Endodermal cell (in vitro differentiated cells): ENCODE measurements at regions not wholly inside any gene's neighbourhood (a gene's known extent, or its start where the extent isn't known, plus 50 kb on each side); places are given as distances from the start of the nearest gene placed in this dataset.

Experiments used
- DNase-seq: peaks from one replicate; pipeline ENCODE4 v3.0.0-alpha.2; 2017
- H3K27ac ChIP-seq: 2 replicates; pipeline ENCODE4 v1.5.1; 2013; ENCODE audit warnings: mild to moderate bottlenecking, low read depth, low read length, moderate library complexity
- H3K27me3 ChIP-seq: 2 replicates; pipeline ENCODE4 v1.6.1; 2013; ENCODE audit warnings: mild to moderate bottlenecking, low read length, moderate library complexity; ENCODE audit not compliant: insufficient read depth, control insufficient read depth, poor library complexity, severe bottlenecking
- H3K36me3 ChIP-seq: 2 replicates; pipeline ENCODE4 v1.7.0; 2013; ENCODE audit warnings: mild to moderate bottlenecking, low read length, moderate library complexity; ENCODE audit not compliant: control insufficient read depth, insufficient read depth
- H3K4me1 ChIP-seq: one replicate; pipeline ENCODE4 v1.7.0; 2013; ENCODE audit warnings: low read length; ENCODE audit not compliant: control insufficient read depth, insufficient read depth
- H3K4me3 ChIP-seq: 2 replicates; pipeline ENCODE4 v1.5.1; 2013; ENCODE audit warnings: mild to moderate bottlenecking, low read length, moderate library complexity
- H3K9ac ChIP-seq: 2 replicates; pipeline ENCODE4 v1.6.1; 2013; ENCODE audit warnings: mild to moderate bottlenecking, low read length, moderate library complexity; ENCODE audit not compliant: poor library complexity, severe bottlenecking; ENCODE audit errors: extremely low read depth
- H3K9me3 ChIP-seq: 2 replicates; pipeline ENCODE4 v1.6.1; 2013; ENCODE audit warnings: mild to moderate bottlenecking, low read length, moderate library complexity; ENCODE audit not compliant: control insufficient read depth
- H3K27ac Mint-ChIP-seq: 2 replicates; pipeline ENCODE4 v1.8.0; 2020; ENCODE audit warnings: mixed read lengths
- H3K27me3 Mint-ChIP-seq: 2 replicates; pipeline ENCODE4 v1.8.0; 2021; ENCODE audit warnings: mild to moderate bottlenecking, mixed read lengths; ENCODE audit not compliant: insufficient read depth
- H3K36me3 Mint-ChIP-seq: 2 replicates; pipeline ENCODE4 v1.8.0; 2020; ENCODE audit warnings: low read depth, mixed read lengths
- H3K4me1 Mint-ChIP-seq: 2 replicates; pipeline ENCODE4 v1.8.0; 2020; ENCODE audit warnings: mixed read lengths
- H3K4me3 Mint-ChIP-seq: 2 replicates; pipeline ENCODE4 v1.8.0; 2020; ENCODE audit warnings: mild to moderate bottlenecking, moderate library complexity, mixed read lengths
- H3K9me3 Mint-ChIP-seq: 2 replicates; pipeline ENCODE4 v1.8.0; 2020; ENCODE audit warnings: mild to moderate bottlenecking, mixed read lengths
- WGBS, 2 experiments: methylation state at CpG; one replicate each; pipeline versions ENCODE4 v1.1.5 to v1.1.7; 2013; ENCODE audit warnings: missing lambda C conversion rate in 2 of 2, mixed read lengths in 1 of 2; ENCODE audit not compliant: insufficient coverage in 1 of 2, insufficient read length in 1 of 2; 5-methylcytosine and 5-hydroxymethylcytosine counted together
- TF ChIP-seq, protein P1 (sequence below): fragments of 200-600 bp; sonication (generic); conservative IDR thresholded peaks from 2 replicates; pipeline ENCODE4 v1.5.0; 2021; ENCODE audit warnings: antibody characterized with exemption, mild to moderate bottlenecking

DNA sequence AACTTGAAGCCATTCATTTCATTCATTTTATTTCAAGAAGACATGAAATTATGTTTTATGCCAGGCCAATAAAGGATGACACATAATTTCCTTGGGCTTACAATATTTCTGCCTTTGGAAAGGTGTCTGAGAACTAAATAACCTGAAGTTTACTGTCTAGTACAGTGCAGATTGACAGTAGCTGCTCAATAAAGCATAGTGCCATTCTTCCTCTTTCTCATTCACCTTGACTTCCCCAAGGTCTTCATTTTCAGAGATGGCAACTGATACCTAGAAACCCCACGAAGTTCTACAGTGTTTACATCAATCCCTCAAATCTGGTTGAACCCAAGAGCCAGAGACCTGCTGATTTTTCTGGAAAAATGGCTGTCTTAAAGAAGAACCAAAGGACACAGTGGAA lies 144.3 kb upstream of the SYN3 start:
- no peaks in the 10 kb centered on the region for H3K36me3 ChIP-seq
- TF ChIP-seq, protein P1, sequence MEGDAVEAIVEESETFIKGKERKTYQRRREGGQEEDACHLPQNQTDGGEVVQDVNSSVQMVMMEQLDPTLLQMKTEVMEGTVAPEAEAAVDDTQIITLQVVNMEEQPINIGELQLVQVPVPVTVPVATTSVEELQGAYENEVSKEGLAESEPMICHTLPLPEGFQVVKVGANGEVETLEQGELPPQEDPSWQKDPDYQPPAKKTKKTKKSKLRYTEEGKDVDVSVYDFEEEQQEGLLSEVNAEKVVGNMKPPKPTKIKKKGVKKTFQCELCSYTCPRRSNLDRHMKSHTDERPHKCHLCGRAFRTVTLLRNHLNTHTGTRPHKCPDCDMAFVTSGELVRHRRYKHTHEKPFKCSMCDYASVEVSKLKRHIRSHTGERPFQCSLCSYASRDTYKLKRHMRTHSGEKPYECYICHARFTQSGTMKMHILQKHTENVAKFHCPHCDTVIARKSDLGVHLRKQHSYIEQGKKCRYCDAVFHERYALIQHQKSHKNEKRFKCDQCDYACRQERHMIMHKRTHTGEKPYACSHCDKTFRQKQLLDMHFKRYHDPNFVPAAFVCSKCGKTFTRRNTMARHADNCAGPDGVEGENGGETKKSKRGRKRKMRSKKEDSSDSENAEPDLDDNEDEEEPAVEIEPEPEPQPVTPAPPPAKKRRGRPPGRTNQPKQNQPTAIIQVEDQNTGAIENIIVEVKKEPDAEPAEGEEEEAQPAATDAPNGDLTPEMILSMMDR = no peak
- H3K9me3 ChIP-seq = no peaks in the 10 kb centered on the region
- H3K27me3 ChIP-seq = peaks cover 39% of the 10 kb centered on the region
- WGBS, 2 experiments = 69 to 86% methylated on average over 1 of the region's 1 CpG
- H3K4me3 Mint-ChIP-seq = no peak overlapping the region
- no peaks in the 10 kb centered on the region for H3K9me3 Mint-ChIP-seq
- H3K9ac ChIP-seq = no peak overlapping the region
- no peak overlapping the region for H3K27ac ChIP-seq
- no peaks in the 10 kb centered on the region for H3K4me1 ChIP-seq
- H3K4me3 ChIP-seq = no peak overlapping the region
- DNase-seq = no peak
- peaks cover 68% of the 10 kb centered on the region for H3K27me3 Mint-ChIP-seq
- H3K27ac Mint-ChIP-seq = no peak overlapping the region
- no peaks in the 10 kb centered on the region for H3K36me3 Mint-ChIP-seq
- peaks cover 2% of the 10 kb centered on the region for H3K4me1 Mint-ChIP-seq

DNA sequence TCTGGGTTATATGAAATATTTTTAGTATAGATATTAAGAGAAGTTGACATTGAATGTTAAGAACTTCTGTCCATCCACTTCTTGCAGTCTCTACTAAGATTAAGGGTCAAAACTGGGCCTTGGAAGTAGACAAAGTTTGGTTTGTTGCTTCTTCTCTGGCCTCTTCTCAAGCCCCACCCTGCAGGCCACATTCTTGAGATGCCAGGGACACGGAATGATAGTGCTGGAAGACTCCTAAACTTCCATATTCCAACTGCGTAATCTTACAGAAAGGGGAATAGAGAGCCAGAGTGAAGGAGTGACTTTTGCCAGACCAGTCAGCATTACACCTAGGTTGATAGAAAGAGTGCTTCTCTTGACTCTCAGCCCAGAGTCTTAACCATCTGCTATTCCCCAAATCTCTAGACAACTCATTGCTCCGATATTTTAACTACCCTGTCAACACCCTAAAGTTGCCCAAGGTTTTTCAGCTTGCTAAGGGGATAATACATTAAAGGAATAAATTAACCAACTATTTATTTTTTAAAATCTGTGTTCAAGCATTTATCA lies 136.4 kb upstream of the SYN3 start:
- WGBS, 2 experiments = 55 to 65% methylated on average over 2 of the region's 3 CpGs

DNA sequence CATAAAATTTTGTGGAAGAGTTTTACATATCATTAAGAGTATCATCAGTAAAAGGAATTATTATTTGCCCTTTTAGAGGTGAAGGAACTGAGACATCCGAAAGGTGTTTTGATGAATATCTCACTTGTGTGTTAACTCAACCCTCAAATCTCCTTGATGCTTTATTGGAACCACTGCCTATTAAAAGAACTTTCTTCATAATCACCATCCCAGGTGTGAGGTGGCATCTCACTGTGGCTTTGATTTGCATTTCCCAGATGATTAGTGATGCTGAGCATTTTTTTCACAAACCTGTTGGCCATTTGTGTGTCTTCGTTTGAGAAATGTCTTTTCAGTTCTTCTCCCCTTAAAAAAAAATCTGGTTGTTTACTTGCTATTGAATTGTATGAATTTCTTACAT lies 134.0 kb upstream of the SYN3 start:
- DNase-seq = no peak
- Mint-ChIP-seq H3K4me1 (peaks cover 1% of the 10 kb centered on the region), H3K27me3 (peaks cover 5% of the 10 kb centered on the region), H3K27ac (no peak overlapping the region), H3K9me3 (no peaks in the 10 kb centered on the region), H3K36me3 (no peaks in the 10 kb centered on the region), H3K4me3 (no peak overlapping the region)
- Histone ChIP-seq H3K9ac (no peak overlapping the region), H3K9me3 (no peaks in the 10 kb centered on the region), H3K27me3 (no peaks in the 10 kb centered on the region), H3K4me1 (no peaks in the 10 kb centered on the region), H3K4me3 (no peak overlapping the region), H3K27ac (no peak overlapping the region), H3K36me3 (no peaks in the 10 kb centered on the region)
- 67% methylated on average over 2 of the region's 2 CpGs; no CpG with 5 or more reads in 1 of the 2 experiments for WGBS, 2 experiments
- TF ChIP-seq, protein P1 = no peak

More for the DNA sequence above, 136.4 kb upstream of the SYN3 start:
- Histone ChIP-seq H3K4me3 (no peak overlapping the region), H3K36me3 (no peaks in the 10 kb centered on the region), H3K9me3 (no peaks in the 10 kb centered on the region), H3K27me3 (no peaks in the 10 kb centered on the region), H3K27ac (no peak overlapping the region), H3K4me1 (no peaks in the 10 kb centered on the region), H3K9ac (no peak overlapping the region)
- no peaks in the 10 kb centered on the region for H3K36me3 Mint-ChIP-seq
- TF ChIP-seq, protein P1 = no peak
- DNase-seq = no peak
- H3K4me1 Mint-ChIP-seq = no peaks in the 10 kb centered on the region
- H3K27ac Mint-ChIP-seq = no peak overlapping the region
- no peaks in the 10 kb centered on the region for H3K9me3 Mint-ChIP-seq
- H3K27me3 Mint-ChIP-seq = peaks cover 6% of the 10 kb centered on the region
- no peak overlapping the region for H3K4me3 Mint-ChIP-seq
